ENCODE measurements at regions not wholly inside any gene's neighbourhood (a gene's known extent, or its start where the extent isn't known, plus 50 kb on each side); places are given as distances from the start of the nearest gene placed in this dataset.
A peak's percentile ranks its signal among the peaks of the same experiment; 100 is the strongest.

DNA sequence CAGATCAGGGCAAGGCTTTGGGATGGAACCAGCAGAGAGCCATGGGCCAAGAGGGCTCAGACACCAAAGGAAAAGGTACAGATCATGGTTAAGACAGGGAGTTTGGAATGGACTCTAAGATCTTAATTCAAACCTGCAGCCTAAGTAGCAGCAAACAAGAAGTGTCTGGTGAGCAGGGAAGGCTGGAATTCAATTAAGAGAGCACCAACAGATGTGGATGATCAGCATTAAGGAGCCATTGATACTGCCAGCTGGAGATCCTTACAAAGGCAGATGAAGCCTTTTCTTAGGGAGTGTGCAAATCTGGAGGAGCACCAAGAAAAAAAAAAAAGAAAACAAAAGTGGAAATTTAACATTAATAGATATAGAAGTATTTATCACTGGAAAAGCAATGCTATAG, 516.8 kb downstream of the RASEF start:
- no peaks in the 10 kb centered on the region for H4K20me1 ChIP-seq (ENCODE audit: insufficient read depth, low read length)
- TF ChIP-seq, protein P1, sequence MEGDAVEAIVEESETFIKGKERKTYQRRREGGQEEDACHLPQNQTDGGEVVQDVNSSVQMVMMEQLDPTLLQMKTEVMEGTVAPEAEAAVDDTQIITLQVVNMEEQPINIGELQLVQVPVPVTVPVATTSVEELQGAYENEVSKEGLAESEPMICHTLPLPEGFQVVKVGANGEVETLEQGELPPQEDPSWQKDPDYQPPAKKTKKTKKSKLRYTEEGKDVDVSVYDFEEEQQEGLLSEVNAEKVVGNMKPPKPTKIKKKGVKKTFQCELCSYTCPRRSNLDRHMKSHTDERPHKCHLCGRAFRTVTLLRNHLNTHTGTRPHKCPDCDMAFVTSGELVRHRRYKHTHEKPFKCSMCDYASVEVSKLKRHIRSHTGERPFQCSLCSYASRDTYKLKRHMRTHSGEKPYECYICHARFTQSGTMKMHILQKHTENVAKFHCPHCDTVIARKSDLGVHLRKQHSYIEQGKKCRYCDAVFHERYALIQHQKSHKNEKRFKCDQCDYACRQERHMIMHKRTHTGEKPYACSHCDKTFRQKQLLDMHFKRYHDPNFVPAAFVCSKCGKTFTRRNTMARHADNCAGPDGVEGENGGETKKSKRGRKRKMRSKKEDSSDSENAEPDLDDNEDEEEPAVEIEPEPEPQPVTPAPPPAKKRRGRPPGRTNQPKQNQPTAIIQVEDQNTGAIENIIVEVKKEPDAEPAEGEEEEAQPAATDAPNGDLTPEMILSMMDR (IDR thresholded peaks at IDR 0.05; ENCODE audit: borderline replicate concordance, extremely low read depth, low read length, poor library complexity, severe bottlenecking) = no peak
- TF ChIP-seq EZH2 (IDR thresholded peaks at IDR 0.05; ENCODE audit: borderline replicate concordance, low read depth, low read length, severe bottlenecking) = no peak
- no peak overlapping the region for H3K4me3 ChIP-seq (ENCODE audit: low read depth in 1 of 2, low read length in 2 of 2)
- H3K27me3 ChIP-seq (ENCODE audit: insufficient read depth, low read length, poor library complexity) = no peaks in the 10 kb centered on the region
- H3K9ac ChIP-seq (ENCODE audit: low read depth, low read length) = no peak overlapping the region
- H3K36me3 ChIP-seq (ENCODE audit: insufficient read depth, low read length) = no peaks in the 10 kb centered on the region
- no peaks in the 10 kb centered on the region for H3K4me1 ChIP-seq (ENCODE audit: insufficient read depth, low read length)
- H3K79me2 ChIP-seq (ENCODE audit: insufficient read depth, low read length) = no peaks in the 10 kb centered on the region
- H3K4me2 ChIP-seq (ENCODE audit: insufficient read depth, low read length) = no peak overlapping the region
- ATAC-seq (ENCODE audit: insufficient read depth, low read depth) = no peak
- H3K27ac ChIP-seq (ENCODE audit: low read length) = no peak overlapping the region
- no peak for DNase-seq
- no peaks in the 10 kb centered on the region for H3K9me3 ChIP-seq (ENCODE audit: insufficient read depth, low read length, severe bottlenecking)
- H2AFZ ChIP-seq (ENCODE audit: low read depth, low read length) = no peak overlapping the region

DNA sequence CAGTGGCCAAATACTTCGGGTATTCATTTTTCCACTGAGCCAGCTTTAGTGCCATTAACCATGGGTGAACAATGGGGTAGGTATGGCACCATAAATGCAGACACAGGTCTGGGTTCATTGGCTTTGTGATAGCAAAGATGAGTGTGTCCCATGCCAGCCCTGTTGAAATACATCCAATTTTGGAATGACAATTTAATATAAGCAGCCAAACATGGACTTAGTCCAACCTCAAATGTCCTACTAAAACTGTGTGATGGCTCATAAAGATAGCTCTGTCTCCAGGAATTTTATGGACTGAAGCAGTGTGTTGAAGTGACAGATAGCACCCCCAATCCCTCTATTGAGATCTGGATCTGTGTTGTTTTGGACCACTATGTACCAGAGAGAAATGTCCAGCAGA, 514.9 kb downstream of the RASEF start:
- DNase-seq (no peak), ATAC-seq (ENCODE audit: insufficient read depth, low read depth) (no peak)
- H3K4me1 ChIP-seq (ENCODE audit: insufficient read depth, low read length) = no peaks in the 10 kb centered on the region
- H3K4me3 ChIP-seq (ENCODE audit: low read depth in 1 of 2, low read length in 2 of 2) = no peak overlapping the region
- H3K9me3 ChIP-seq (ENCODE audit: insufficient read depth, low read length, severe bottlenecking) = no peaks in the 10 kb centered on the region
- H3K36me3 ChIP-seq (ENCODE audit: insufficient read depth, low read length) = no peaks in the 10 kb centered on the region
- no peak overlapping the region for H3K27ac ChIP-seq (ENCODE audit: low read length)
- no peaks in the 10 kb centered on the region for H3K79me2 ChIP-seq (ENCODE audit: insufficient read depth, low read length)
- no peak overlapping the region for H2AFZ ChIP-seq (ENCODE audit: low read depth, low read length)
- H3K9ac ChIP-seq (ENCODE audit: low read depth, low read length) = no peak overlapping the region
- no peaks in the 10 kb centered on the region for H4K20me1 ChIP-seq (ENCODE audit: insufficient read depth, low read length)
- H3K4me2 ChIP-seq (ENCODE audit: insufficient read depth, low read length) = no peak overlapping the region
- H3K27me3 ChIP-seq (ENCODE audit: insufficient read depth, low read length, poor library complexity) = no peaks in the 10 kb centered on the region
- TF ChIP-seq, protein P1 (IDR thresholded peaks at IDR 0.05; ENCODE audit: borderline replicate concordance, extremely low read depth, low read length, poor library complexity, severe bottlenecking) = no peak
- TF ChIP-seq EZH2 (IDR thresholded peaks at IDR 0.05; ENCODE audit: borderline replicate concordance, low read depth, low read length, severe bottlenecking) = no peak

DNA sequence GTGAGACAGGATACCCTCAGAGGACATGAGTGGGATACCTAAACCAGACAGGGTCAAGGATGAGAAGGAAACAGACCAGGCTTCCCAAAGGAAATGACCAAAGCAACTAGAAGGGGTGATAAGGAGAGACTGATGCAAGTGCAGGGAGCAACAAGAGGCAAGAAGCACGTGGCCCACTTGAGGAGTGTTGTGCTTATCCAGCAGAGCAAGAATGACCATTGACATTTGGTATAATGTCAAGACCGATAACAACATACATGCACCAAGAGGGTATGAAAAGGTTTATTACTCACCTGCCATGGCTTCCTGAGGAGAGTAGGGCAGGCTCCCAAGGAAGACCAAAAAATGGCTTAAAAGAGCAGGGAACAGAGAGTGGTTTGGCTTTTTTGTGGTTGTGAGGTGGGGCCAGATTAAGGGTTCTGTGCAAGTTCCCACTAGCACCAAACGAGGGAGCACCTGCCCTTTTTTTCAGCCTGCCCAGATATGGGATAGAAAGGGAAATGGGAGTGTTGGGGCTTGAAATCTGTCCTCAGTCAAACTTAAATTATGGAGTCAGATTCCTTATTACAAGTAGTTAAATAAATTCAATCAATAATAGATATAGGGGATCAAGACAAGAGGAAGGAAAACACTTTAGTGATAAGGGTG, 513.6 kb downstream of the RASEF start:
- Histone ChIP-seq H3K36me3 (ENCODE audit: insufficient read depth, low read length) (no peaks in the 10 kb centered on the region), H3K27me3 (ENCODE audit: insufficient read depth, low read length, poor library complexity) (no peaks in the 10 kb centered on the region), H3K9ac (ENCODE audit: low read depth, low read length) (no peak overlapping the region), H3K27ac (ENCODE audit: low read length) (no peak overlapping the region), H3K9me3 (ENCODE audit: insufficient read depth, low read length, severe bottlenecking) (no peaks in the 10 kb centered on the region), H3K4me2 (ENCODE audit: insufficient read depth, low read length) (no peak overlapping the region), H3K4me3 (ENCODE audit: low read depth in 1 of 2, low read length in 2 of 2) (no peak overlapping the region), H2AFZ (ENCODE audit: low read depth, low read length) (no peak overlapping the region), H4K20me1 (ENCODE audit: insufficient read depth, low read length) (no peaks in the 10 kb centered on the region), H3K4me1 (ENCODE audit: insufficient read depth, low read length) (no peaks in the 10 kb centered on the region), H3K79me2 (ENCODE audit: insufficient read depth, low read length) (no peaks in the 10 kb centered on the region)
- DNase-seq (no peak), ATAC-seq (ENCODE audit: insufficient read depth, low read depth) (no peak)
- no peak for TF ChIP-seq EZH2 (IDR thresholded peaks at IDR 0.05; ENCODE audit: borderline replicate concordance, low read depth, low read length, severe bottlenecking)
- TF ChIP-seq, protein P1 (IDR thresholded peaks at IDR 0.05; ENCODE audit: borderline replicate concordance, extremely low read depth, low read length, poor library complexity, severe bottlenecking) = peak; percentile 11
